Type B pancreatic cell (in vitro differentiated cells): ENCODE measurements at regions not wholly inside any gene's neighbourhood (a gene's known extent, or its start where the extent isn't known, plus 50 kb on each side); places are given as distances from the start of the nearest gene placed in this dataset.
A peak's percentile ranks its signal among the peaks of the same experiment; 100 is the strongest.

ENCODE experiments used
- DNase-seq: peaks from one replicate; pipeline ENCODE4 v3.0.0; 2021; ENCODE audit warnings: mixed read lengths; ENCODE audit not compliant: unreplicated experiment; ENCODE audit errors: extremely low spot score
- H3K27ac Mint-ChIP-seq: 2 replicates; pipeline ENCODE4 v1.8.0; 2021; ENCODE audit warnings: mild to moderate bottlenecking, mixed read lengths
- H3K27me3 Mint-ChIP-seq: 2 replicates; pipeline ENCODE4 v1.8.0; 2021; ENCODE audit warnings: mixed read lengths
- H3K36me3 Mint-ChIP-seq: 2 replicates; pipeline ENCODE4 v1.8.0; 2021; ENCODE audit warnings: mixed read lengths
- H3K4me1 Mint-ChIP-seq: one replicate; pipeline ENCODE4 v1.8.0; 2021; ENCODE audit warnings: mixed read lengths; ENCODE audit not compliant: unreplicated experiment
- H3K4me3 Mint-ChIP-seq: 2 replicates; pipeline ENCODE4 v1.8.0; 2021; ENCODE audit warnings: mild to moderate bottlenecking, mixed read lengths
- H3K9me3 Mint-ChIP-seq: 2 replicates; pipeline ENCODE4 v1.8.0; 2021; ENCODE audit warnings: mixed read lengths
- TF ChIP-seq, protein P1 (sequence below): fragments of 200-600 bp; sonication (generic); conservative IDR thresholded peaks from 2 replicates; pipeline ENCODE4 v1.5.0; 2021; ENCODE audit warnings: antibody characterized with exemption, mild to moderate bottlenecking

DNA sequence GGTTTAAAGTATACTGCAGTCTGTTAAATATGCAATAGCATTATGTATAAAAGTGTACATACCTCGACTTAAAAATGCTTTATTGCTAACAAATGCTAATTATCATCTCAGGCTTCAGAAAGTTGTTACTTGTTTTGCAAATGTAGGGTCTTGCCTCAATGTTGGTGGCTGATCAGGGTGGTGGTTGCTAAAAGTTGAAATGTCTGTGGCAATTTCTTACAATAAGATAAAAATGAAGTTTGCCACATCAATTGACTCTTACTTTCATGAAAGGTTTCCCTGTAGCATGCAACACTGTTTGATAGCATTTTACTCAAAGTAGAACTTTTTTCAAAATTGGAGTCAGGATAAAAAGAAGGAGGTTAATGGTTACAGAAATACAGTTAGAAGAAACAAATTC lies 407.7 kb upstream of the OR4E1 start:
- TF ChIP-seq, protein P1, sequence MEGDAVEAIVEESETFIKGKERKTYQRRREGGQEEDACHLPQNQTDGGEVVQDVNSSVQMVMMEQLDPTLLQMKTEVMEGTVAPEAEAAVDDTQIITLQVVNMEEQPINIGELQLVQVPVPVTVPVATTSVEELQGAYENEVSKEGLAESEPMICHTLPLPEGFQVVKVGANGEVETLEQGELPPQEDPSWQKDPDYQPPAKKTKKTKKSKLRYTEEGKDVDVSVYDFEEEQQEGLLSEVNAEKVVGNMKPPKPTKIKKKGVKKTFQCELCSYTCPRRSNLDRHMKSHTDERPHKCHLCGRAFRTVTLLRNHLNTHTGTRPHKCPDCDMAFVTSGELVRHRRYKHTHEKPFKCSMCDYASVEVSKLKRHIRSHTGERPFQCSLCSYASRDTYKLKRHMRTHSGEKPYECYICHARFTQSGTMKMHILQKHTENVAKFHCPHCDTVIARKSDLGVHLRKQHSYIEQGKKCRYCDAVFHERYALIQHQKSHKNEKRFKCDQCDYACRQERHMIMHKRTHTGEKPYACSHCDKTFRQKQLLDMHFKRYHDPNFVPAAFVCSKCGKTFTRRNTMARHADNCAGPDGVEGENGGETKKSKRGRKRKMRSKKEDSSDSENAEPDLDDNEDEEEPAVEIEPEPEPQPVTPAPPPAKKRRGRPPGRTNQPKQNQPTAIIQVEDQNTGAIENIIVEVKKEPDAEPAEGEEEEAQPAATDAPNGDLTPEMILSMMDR: no peak
- no peak for DNase-seq
- Mint-ChIP-seq H3K27ac (no peak overlapping the region), H3K27me3 (peaks cover 14% of the 10 kb centered on the region), H3K36me3 (no peaks in the 10 kb centered on the region), H3K9me3 (no peaks in the 10 kb centered on the region), H3K4me1 (no peaks in the 10 kb centered on the region), H3K4me3 (no peak overlapping the region)

DNA sequence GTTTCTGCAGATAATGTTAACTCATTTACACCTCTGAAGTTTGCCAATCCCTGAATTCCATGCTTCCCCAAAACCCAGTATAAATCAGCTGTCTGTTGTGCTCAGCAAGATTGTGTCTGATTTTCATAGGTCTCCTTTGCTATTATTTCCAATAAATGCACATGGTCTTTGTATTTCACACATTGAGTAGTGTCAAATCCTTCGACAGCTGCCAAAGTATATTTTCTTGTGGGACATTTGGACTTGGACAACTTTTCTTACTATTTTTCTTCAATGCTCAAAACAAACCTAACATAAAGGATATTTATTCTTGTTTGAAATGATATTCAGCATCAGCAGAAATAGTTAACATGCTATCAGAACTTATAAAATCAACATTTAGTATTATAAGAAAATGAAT lies 406.1 kb upstream of the OR4E1 start:
- no peak for DNase-seq
- H3K36me3 Mint-ChIP-seq: no peaks in the 10 kb centered on the region
- no peaks in the 10 kb centered on the region for H3K9me3 Mint-ChIP-seq
- peaks cover 14% of the 10 kb centered on the region for H3K27me3 Mint-ChIP-seq
- H3K4me1 Mint-ChIP-seq: no peaks in the 10 kb centered on the region
- H3K4me3 Mint-ChIP-seq: no peak overlapping the region
- H3K27ac Mint-ChIP-seq: no peak overlapping the region
- TF ChIP-seq, protein P1: no peak

DNA sequence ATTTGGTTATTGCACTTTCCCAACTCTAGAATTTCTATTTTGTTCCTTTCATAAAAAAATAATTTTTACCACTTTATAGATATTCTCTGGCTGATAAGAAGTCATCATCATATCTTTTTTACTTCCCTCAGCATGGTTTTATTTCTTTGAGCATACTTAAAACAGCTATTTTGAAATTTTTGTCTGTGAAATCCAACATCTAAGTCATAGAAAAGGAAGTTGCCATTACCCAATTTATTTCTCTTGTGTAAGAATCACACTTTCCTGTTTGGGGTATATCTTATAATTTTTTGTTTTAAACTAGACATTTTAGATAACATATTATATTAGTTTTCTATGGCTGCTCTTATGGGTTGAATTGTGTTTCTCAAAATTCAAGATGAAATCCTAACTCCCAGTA lies 400.2 kb upstream of the OR4E1 start:
- Mint-ChIP-seq H3K4me1 (no peaks in the 10 kb centered on the region), H3K36me3 (no peaks in the 10 kb centered on the region), H3K9me3 (no peaks in the 10 kb centered on the region), H3K27me3 (peaks cover 24% of the 10 kb centered on the region), H3K4me3 (no peak overlapping the region), H3K27ac (no peak overlapping the region)
- DNase-seq: no peak
- TF ChIP-seq, protein P1: no peak

DNA sequence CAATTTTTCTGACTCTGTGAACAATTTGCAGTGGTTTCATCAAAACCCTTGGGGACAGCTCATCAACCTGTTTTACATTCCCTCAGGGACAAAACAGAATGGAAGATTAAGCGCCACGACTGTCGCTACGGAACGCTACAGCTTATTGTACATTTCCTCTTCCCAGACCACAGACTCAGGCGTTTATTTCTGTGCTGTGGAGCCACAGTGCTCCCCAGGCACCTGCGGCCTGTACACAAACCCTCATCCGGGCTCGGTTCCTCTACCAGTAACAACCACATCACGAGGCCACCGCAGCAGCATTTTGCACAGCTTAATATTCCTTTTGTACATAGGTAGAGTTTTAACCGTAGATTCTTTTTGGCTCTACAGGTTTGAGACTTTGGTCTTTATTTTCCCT lies 397.4 kb upstream of the OR4E1 start:
- Mint-ChIP-seq H3K27ac (no peak overlapping the region), H3K9me3 (no peaks in the 10 kb centered on the region), H3K4me1 (no peaks in the 10 kb centered on the region), H3K4me3 (no peak overlapping the region), H3K36me3 (no peaks in the 10 kb centered on the region), H3K27me3 (peaks cover 37% of the 10 kb centered on the region)
- TF ChIP-seq, protein P1: no peak
- DNase-seq: no peak

DNA sequence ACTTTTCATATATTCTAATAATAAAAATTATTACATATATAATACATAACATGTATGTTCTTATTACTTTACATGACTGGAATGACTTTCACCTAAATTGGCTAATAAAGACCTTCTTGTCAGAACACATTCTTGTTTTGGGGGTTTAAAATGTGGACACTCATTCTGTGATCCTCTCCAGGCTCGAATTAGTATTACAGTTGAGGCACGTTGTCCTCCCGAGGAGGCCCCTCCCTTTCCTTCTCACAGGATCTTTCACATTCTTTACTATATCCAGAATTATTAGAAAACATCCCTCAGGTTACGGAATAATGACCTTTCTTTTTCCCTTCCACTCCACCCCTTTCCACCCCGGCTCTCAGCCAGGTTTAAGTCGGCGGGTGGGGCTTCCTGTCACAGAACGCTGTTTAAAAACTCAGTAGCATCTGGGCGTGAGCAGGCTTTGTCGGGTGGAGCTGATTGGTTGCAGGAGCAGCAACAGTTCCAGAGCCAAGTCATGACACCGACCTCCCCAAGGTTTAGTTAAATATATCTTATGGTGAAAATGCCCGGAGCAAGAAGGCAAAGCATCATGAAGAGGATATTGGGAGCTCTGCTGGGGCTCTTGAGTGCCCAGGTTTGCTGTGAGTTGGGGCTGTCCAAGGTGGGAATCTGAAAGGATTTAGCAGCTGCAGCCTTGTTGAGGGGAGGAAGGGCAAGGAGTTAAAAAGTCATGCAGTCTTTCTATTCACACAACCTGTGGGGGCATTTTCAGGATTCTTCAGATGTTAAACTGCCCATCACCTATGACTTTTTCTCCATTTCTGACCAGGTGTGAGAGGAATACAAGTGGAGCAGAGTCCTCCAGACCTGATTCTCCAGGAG lies 396.7 kb upstream of the OR4E1 start:
- no peak overlapping the region for H3K27ac Mint-ChIP-seq
- H3K4me1 Mint-ChIP-seq: no peaks in the 10 kb centered on the region
- no peaks in the 10 kb centered on the region for H3K9me3 Mint-ChIP-seq
- peak overlapping the region; percentile 51 for H3K4me3 Mint-ChIP-seq
- DNase-seq: no peak
- H3K36me3 Mint-ChIP-seq: no peaks in the 10 kb centered on the region
- H3K27me3 Mint-ChIP-seq: peaks cover 43% of the 10 kb centered on the region
- TF ChIP-seq, protein P1: peak; percentile 40
